ENCODE measurements at regions not wholly inside any gene's neighbourhood (a gene's known extent, or its start where the extent isn't known, plus 50 kb on each side); places are given as distances from the start of the nearest gene placed in this dataset.

- H3K27me3 ChIP-seq = no peaks in the 10 kb centered on the region
Observed at GRCh38 chr9:80093695-80094094, 521.9 kb downstream of the TLE4 start.

GRCh38 chr9:80091526-80091925 lies 519.8 kb downstream of the TLE4 start:
- DNase-seq = no peak
- no peaks in the 10 kb centered on the region for H3K9me3 ChIP-seq
- no peaks in the 10 kb centered on the region for H3K27me3 ChIP-seq
- intact Hi-C loops (cut with DNase I) = no loop called here
- no peaks in the 10 kb centered on the region for H3K36me3 ChIP-seq
- WGBS, 3 donors = 83 to 85% (median 83%) methylated on average over 4 of the region's 4 CpGs
- H3K4me3 ChIP-seq = no peak overlapping the region
- TF ChIP-seq POLR2A (IDR thresholded peaks at IDR 0.05) (no peak), EP300 (IDR thresholded peaks at IDR 0.05) (no peak), CTCF (IDR thresholded peaks at IDR 0.05) (no peak)
- H3K4me1 ChIP-seq (ENCODE audit: insufficient read depth) = no peaks in the 10 kb centered on the region
- no peak overlapping the region for H3K27ac ChIP-seq

More at GRCh38 chr9:80093695-80094094, 521.9 kb downstream of the TLE4 start:
- Histone ChIP-seq H3K4me1 (ENCODE audit: insufficient read depth) (no peaks in the 10 kb centered on the region), H3K9me3 (no peaks in the 10 kb centered on the region), H3K27ac (no peak overlapping the region), H3K4me3 (no peak overlapping the region), H3K36me3 (no peaks in the 10 kb centered on the region)
- intact Hi-C loops (cut with DNase I) = no loop called here
- TF ChIP-seq EP300 (IDR thresholded peaks at IDR 0.05) (no peak), CTCF (IDR thresholded peaks at IDR 0.05) (no peak), POLR2A (IDR thresholded peaks at IDR 0.05) (no peak)
- no peak for DNase-seq
- WGBS, 3 donors = 47 to 63% (median 58%) methylated on average over 1 of the region's 1 CpG

GRCh38 chr9:80090317-80090716 lies 518.6 kb downstream of the TLE4 start:
- Histone ChIP-seq H3K4me1 (ENCODE audit: insufficient read depth) (no peaks in the 10 kb centered on the region), H3K9me3 (no peaks in the 10 kb centered on the region), H3K27me3 (no peaks in the 10 kb centered on the region), H3K36me3 (no peaks in the 10 kb centered on the region), H3K4me3 (no peak overlapping the region), H3K27ac (no peak overlapping the region)
- DNase-seq = no peak
- intact Hi-C loops (cut with DNase I) = no loop called here
- 83 to 95% (median 90%) methylated on average over 8 of the region's 8 CpGs for WGBS, 3 donors
- no peak for TF ChIP-seq CTCF (IDR thresholded peaks at IDR 0.05)
- no peak for TF ChIP-seq EP300 (IDR thresholded peaks at IDR 0.05)
- TF ChIP-seq POLR2A (IDR thresholded peaks at IDR 0.05) = no peak

- no peaks in the 10 kb centered on the region for H3K27me3 ChIP-seq
- no peak overlapping the region for H3K27ac ChIP-seq
- intact Hi-C loops (cut with DNase I) = no loop called here
- no peaks in the 10 kb centered on the region for H3K9me3 ChIP-seq
- DNase-seq = no peak
- no peak overlapping the region for H3K4me3 ChIP-seq
- 82 to 90% (median 86%) methylated on average over 2 of the region's 2 CpGs for WGBS, 3 donors
- no peak for TF ChIP-seq CTCF (IDR thresholded peaks at IDR 0.05)
- TF ChIP-seq EP300 (IDR thresholded peaks at IDR 0.05) = no peak
- TF ChIP-seq POLR2A (IDR thresholded peaks at IDR 0.05) = no peak
- no peaks in the 10 kb centered on the region for H3K36me3 ChIP-seq
- H3K4me1 ChIP-seq (ENCODE audit: insufficient read depth) = no peaks in the 10 kb centered on the region
Observed at GRCh38 chr9:80086822-80087345, 515.1 kb downstream of the TLE4 start.
